Aorta (tissue), 5 donors: ENCODE measurements at regions not wholly inside any gene's neighbourhood (a gene's known extent, or its start where the extent isn't known, plus 50 kb on each side); places are given as distances from the start of the nearest gene placed in this dataset.
"Not testable (repeated sequence)": the region's sequence is repeated elsewhere in the genome, so short reads cannot be mapped to it uniquely, and the experiment has no call there.

Experiments used
- ATAC-seq: fragments of 200-7000 bp; cut with Tn5 transposase; one replicate; pipeline ENCODE4 v1.9.1; 2022; ENCODE audit warnings: moderate library complexity; ENCODE audit not compliant: low FRiP score
- DNase-seq, 2 donors: peaks; one replicate each; pipeline ENCODE4 v3.0.0-alpha.2; 2020
- H3K27ac ChIP-seq, 2 donors: one replicate each; pipeline ENCODE4 v1.5.1; 2013; ENCODE audit warnings: low read length in 2 of 2, mild to moderate bottlenecking in 2 of 2, moderate library complexity in 2 of 2, control low read depth in 1 of 2, inconsistent platforms in 1 of 2, low read depth in 1 of 2
- H3K27me3 ChIP-seq, 2 donors: one replicate each; pipeline ENCODE4 v1.6.1; 2013; ENCODE audit warnings: control low read depth in 1 of 2, low read length in 1 of 2, mild to moderate bottlenecking in 1 of 2, moderate library complexity in 1 of 2; ENCODE audit not compliant: insufficient read depth in 2 of 2, control insufficient read depth in 1 of 2
- H3K36me3 ChIP-seq, 2 donors: one replicate each; pipeline ENCODE4 v1.6.1; 2013; ENCODE audit warnings: control low read depth in 1 of 2, low read length in 1 of 2, mild to moderate bottlenecking in 1 of 2; ENCODE audit not compliant: insufficient read depth in 2 of 2, control insufficient read depth in 1 of 2
- H3K4me1 ChIP-seq, 2 donors: one replicate each; pipeline ENCODE4 v1.6.1; 2013; ENCODE audit warnings: low read length in 2 of 2, control low read depth in 1 of 2, mild to moderate bottlenecking in 1 of 2, moderate library complexity in 1 of 2; ENCODE audit not compliant: insufficient read depth in 2 of 2, control insufficient read depth in 1 of 2
- H3K4me3 ChIP-seq, 2 donors: one replicate each; pipeline ENCODE4 v1.5.1; 2013; ENCODE audit warnings: low read length in 2 of 2, control low read depth in 1 of 2, mild to moderate bottlenecking in 1 of 2
- H3K9me3 ChIP-seq: one replicate; pipeline ENCODE4 v1.6.1; 2013; ENCODE audit warnings: mild to moderate bottlenecking, low read length; ENCODE audit not compliant: control insufficient read depth
- WGBS, 2 donors: extraction: QIAGEN DNeasy Blood & Tissue Kit; methylation state at CpG; one replicate each; pipeline ENCODE4 v1.1.7; 2013; 5-methylcytosine and 5-hydroxymethylcytosine counted together
- intact Hi-C, 2 donors: fragments of 100-400 bp; cut with DNase I; formaldehyde crosslinking; loops; one replicate each; pipeline versions ENCODE4 v1.14.2 to v1.15.0; 2022
- donor health status: healthy with polysubstance abuse.
- donor health status: Bipolar disorder and iron deficiency.
- donor health status: DM: no; HTN: no; CAD: no.
- donor health status: DM: no; HTN: no; CAD: no.
- donor health status: DM: yes; HTN: yes; CAD: no.

GRCh38 chr4:1589098-1589497 is 95.0 kb downstream of the FAM53A start:
- Histone ChIP-seq H3K4me1 (no peaks in the 10 kb centered on the region), H3K9me3 (peaks cover 10% of the 10 kb centered on the region), H3K36me3 (no peaks in the 10 kb centered on the region), H3K4me3 (no peak overlapping the region), H3K27me3 (no peaks in the 10 kb centered on the region), H3K27ac (no peak overlapping the region)
- intact Hi-C loops, result no loop called here
- ATAC-seq, result no peak
- WGBS, 2 donors, result 56 to 65% methylated on average over 1 of the region's 1 CpG
- no peak for DNase-seq

DNA sequence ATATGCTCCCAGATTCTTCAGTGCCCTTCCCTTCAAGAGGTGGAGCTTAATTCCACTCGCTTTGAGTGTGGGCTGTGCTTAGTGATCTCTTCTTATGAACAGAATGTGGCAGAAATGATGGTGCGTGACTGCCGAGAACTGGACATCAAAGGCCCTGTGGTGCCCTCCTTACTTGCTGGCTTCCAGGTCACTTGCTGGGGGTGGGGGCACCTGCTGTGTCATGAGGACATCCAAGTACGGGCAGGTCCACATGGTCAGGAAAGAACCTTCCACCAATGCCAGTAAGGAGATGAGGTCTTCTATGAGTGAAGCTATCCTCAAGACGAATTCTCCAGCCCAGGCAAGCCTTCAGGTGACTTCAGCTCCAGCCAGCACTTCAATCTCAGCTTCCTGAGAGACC is 95.8 kb downstream of the FAM53A start:
- no peak for ATAC-seq
- Histone ChIP-seq H3K4me3 (no peak overlapping the region), H3K4me1 (no peaks in the 10 kb centered on the region), H3K27me3 (no peaks in the 10 kb centered on the region), H3K36me3 (no peaks in the 10 kb centered on the region), H3K27ac (no peak overlapping the region), H3K9me3 (peaks cover 10% of the 10 kb centered on the region)
- 79 to 81% methylated on average over 5 of the region's 5 CpGs for WGBS, 2 donors
- peak; percentile 11 to 32 for DNase-seq
- intact Hi-C loops, result no loop called here

- WGBS, 2 donors, result 57 to 66% methylated on average over 3 of the region's 3 CpGs
- Histone ChIP-seq H3K27ac (no peak overlapping the region), H3K9me3 (peaks cover 4% of the 10 kb centered on the region), H3K4me1 (no peaks in the 10 kb centered on the region), H3K36me3 (no peaks in the 10 kb centered on the region), H3K4me3 (no peak overlapping the region), H3K27me3 (no peaks in the 10 kb centered on the region)
- DNase-seq (peak; percentile 25 to 40), ATAC-seq (no peak)
- intact Hi-C loops, result loop anchor here in 1 of 2 donors (5.0 kb wide), 1 partner anchor 138 kb away; the partner anchor contains the start of genes TACC3 and TMEM129
Observed at GRCh38 chr4:1584498-1584897, 99.6 kb downstream of the FAM53A start.

DNA sequence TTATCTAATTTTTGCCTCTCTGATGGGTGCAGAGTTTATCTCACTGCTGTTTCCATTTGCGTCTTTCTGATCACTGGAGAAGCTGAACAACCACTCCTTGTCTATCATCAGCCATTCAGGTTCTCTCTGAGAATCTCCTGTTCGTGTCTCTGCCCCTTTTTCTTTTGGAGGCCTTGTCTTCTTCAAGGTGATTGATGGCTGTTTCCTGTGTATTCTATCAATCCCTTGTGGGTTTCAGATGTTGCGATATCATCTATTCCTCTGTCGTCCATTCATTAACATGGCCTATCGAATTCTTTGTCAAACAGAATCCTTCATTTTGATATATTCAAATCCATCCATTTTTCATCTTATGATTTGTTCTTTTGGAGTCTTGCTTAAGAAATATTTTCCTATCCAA is 100.3 kb downstream of the FAM53A start:
- H3K4me3 ChIP-seq, result no peak overlapping the region
- H3K9me3 ChIP-seq, result peaks cover 4% of the 10 kb centered on the region
- DNase-seq (no peak), ATAC-seq (no peak)
- intact Hi-C loops, result loop anchor here in 1 of 2 donors (5.0 kb wide), 1 partner anchor 138 kb away; the partner anchor contains the start of genes TACC3 and TMEM129
- no peak overlapping the region for H3K27ac ChIP-seq
- H3K36me3 ChIP-seq, result no peaks in the 10 kb centered on the region
- H3K27me3 ChIP-seq, result no peaks in the 10 kb centered on the region
- WGBS, 2 donors, result 81% methylated on average over 5 of the region's 5 CpGs
- no peaks in the 10 kb centered on the region for H3K4me1 ChIP-seq

- Histone ChIP-seq H3K27ac (no peak overlapping the region), H3K9me3 (peaks cover under 1% of the 10 kb centered on the region), H3K27me3 (no peaks in the 10 kb centered on the region), H3K4me1 (no peaks in the 10 kb centered on the region), H3K4me3 (no peak overlapping the region), H3K36me3 (no peaks in the 10 kb centered on the region)
- peak; percentile 39 to 41 for DNase-seq
- ATAC-seq, result no peak
- intact Hi-C loops, result loop anchor here in 1 of 2 donors (5.0 kb wide), 1 partner anchor 139 kb away; the partner anchor contains the start of genes TACC3 and TMEM129
- WGBS, 2 donors, result 81 to 84% methylated on average over 15 of the region's 15 CpGs
Observed at GRCh38 chr4:1583051-1583785, 100.9 kb downstream of the FAM53A start.

DNA sequence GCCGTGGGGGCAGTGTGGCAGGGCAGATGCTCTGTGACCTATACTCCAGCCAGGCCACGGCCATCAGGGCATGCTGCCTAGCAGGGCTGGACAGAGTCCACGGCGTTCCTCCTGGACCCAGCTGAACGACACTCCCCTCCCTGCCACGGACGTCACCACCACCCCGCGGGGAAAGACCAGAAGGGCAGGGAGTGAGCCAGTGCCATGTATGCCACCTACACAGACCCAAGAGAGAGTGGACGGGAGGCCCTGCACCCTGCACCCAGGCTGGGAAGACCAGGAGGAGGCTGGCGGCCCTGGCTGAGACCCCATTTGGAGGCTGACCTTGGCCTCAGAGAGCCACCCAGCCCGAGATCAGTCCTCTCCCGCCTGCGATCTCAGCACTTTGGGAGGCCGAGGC is 101.9 kb downstream of the FAM53A start:
- Histone ChIP-seq H3K9me3 (no peaks in the 10 kb centered on the region), H3K27ac (no peak overlapping the region), H3K4me3 (no peak overlapping the region), H3K27me3 (no peaks in the 10 kb centered on the region), H3K36me3 (no peaks in the 10 kb centered on the region), H3K4me1 (no peaks in the 10 kb centered on the region)
- peak; percentile 45 to 76 for DNase-seq
- intact Hi-C loops, result loop anchor here in 1 of 2 donors (5.0 kb wide), 1 partner anchor 140 kb away; the partner anchor contains the start of genes TACC3 and TMEM129
- no peak for ATAC-seq
- WGBS, 2 donors, result 49 to 58% methylated on average over 15 of the region's 15 CpGs

DNA sequence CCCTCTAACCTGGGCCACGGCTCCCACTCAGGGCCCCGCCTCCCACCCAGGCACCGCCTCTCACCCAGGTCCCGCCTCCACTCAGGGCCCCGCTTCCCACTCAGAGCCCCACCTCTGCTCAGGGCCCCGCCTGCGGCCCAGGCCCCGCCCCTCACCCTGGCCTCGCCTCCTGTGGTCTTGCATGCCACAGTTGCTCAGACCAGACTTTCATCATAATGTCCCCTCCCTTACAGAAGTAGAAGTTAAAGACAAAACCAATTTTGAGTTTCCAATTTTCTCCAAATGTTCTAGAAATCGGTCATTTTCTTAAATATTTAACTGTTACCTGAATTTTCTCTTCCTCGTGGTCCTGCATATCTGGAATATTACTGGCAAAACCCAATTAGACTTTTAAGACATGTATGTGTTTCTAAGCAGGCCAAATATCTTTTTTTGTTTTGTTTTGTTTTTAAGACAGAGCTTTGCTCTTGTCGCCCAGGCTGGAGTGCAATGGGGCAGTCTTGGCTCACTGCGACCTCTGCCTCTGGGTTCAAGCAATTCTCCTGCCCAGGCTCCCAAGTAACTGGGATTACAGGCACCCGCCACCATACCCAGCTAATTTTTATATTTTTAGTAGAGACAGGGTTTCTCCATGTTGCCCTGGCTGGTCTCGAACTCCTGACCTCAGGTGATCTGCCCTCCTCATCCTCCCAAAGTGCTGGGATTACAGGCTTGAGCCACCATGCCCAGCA is 102.8 kb downstream of the FAM53A start:
- H3K36me3 ChIP-seq, H3K4me3 ChIP-seq, H3K9me3 ChIP-seq, H3K4me1 ChIP-seq, H3K27me3 ChIP-seq, H3K27ac ChIP-seq: not testable (repeated sequence)
- intact Hi-C loops, result loop anchor here in 1 of 2 donors (5.0 kb wide), 1 partner anchor 141 kb away; the partner anchor contains the start of genes TACC3 and TMEM129
- WGBS, 2 donors, result 27 to 30% methylated on average over 13 to 15 of the region's 15 CpGs
- DNase-seq (peak; percentile 95 to 97), ATAC-seq (peak; percentile 85)

- H3K4me3 ChIP-seq, H3K9me3 ChIP-seq, H3K27ac ChIP-seq, H3K27me3 ChIP-seq, DNase-seq, ATAC-seq, H3K36me3 ChIP-seq, H3K4me1 ChIP-seq: not testable (repeated sequence)
- intact Hi-C loops, result loop anchor here in 1 of 2 donors (5.0 kb wide), 1 partner anchor 142 kb away; the partner anchor contains the start of genes TACC3 and TMEM129
- 0 to 7% methylated on average over 3 to 13 of the region's 16 CpGs for WGBS, 2 donors
Observed at GRCh38 chr4:1580692-1581012, 103.5 kb downstream of the FAM53A start.
